H9 (cell line): ENCODE measurements at regions not wholly inside any gene's neighbourhood (a gene's known extent, or its start where the extent isn't known, plus 50 kb on each side); places are given as distances from the start of the nearest gene placed in this dataset.

Experiments
- DNase-seq: peaks from one replicate; pipeline ENCODE4 v3.0.0-alpha.2; 2017
- H2AFZ ChIP-seq: one replicate; pipeline ENCODE4 v1.6.1; 2013; ENCODE audit warnings: mild to moderate bottlenecking, low read length, control low read depth, moderate library complexity
- H2AK5ac ChIP-seq: 2 replicates; pipeline ENCODE4 v1.6.1; 2013; ENCODE audit warnings: low read length, control low read depth, mixed read lengths; ENCODE audit not compliant: insufficient read length
- H2BK120ac ChIP-seq: one replicate; pipeline ENCODE4 v1.6.1; 2013; ENCODE audit warnings: low read depth, mild to moderate bottlenecking, low read length, control low read depth, inconsistent platforms; ENCODE audit not compliant: poor library complexity, severe bottlenecking
- H2BK12ac ChIP-seq: 2 replicates; pipeline ENCODE4 v1.6.1; 2013; ENCODE audit warnings: low read length, control low read depth, mixed read lengths, low read depth; ENCODE audit not compliant: insufficient read length
- H2BK15ac ChIP-seq: 2 replicates; pipeline ENCODE4 v1.6.1; 2013; ENCODE audit warnings: low read depth, low read length, control low read depth
- H2BK20ac ChIP-seq: one replicate; pipeline ENCODE4 v1.6.1; 2013; ENCODE audit warnings: low read depth, mild to moderate bottlenecking, low read length, control low read depth, inconsistent platforms; ENCODE audit not compliant: poor library complexity, severe bottlenecking
- H2BK5ac ChIP-seq: 2 replicates; pipeline ENCODE4 v1.6.1; 2013; ENCODE audit warnings: low read length, control low read depth, mixed read lengths; ENCODE audit not compliant: insufficient read length
- H3K14ac ChIP-seq: 2 replicates; pipeline ENCODE4 v1.6.1; 2013; ENCODE audit warnings: low read length, control low read depth; ENCODE audit not compliant: insufficient read depth
- H3K18ac ChIP-seq: 2 replicates; pipeline ENCODE4 v1.6.1; 2013; ENCODE audit warnings: low read depth, mild to moderate bottlenecking, mixed read lengths, low read length, control low read depth; ENCODE audit not compliant: insufficient read length
- H3K23ac ChIP-seq: 2 replicates; pipeline ENCODE4 v1.6.1; 2013; ENCODE audit warnings: low read length, control low read depth, mixed read lengths, low read depth; ENCODE audit not compliant: insufficient read length
- H3K23me2 ChIP-seq: 2 replicates; pipeline ENCODE4 v1.6.1; 2013; ENCODE audit warnings: low read depth, mild to moderate bottlenecking, mixed read lengths, low read length, control low read depth; ENCODE audit not compliant: insufficient read length, poor library complexity, severe bottlenecking
- H3K27ac ChIP-seq: 2 replicates; pipeline ENCODE4 v1.5.1; 2013; ENCODE audit warnings: low read length, control low read depth, mixed read lengths, low read depth; ENCODE audit not compliant: insufficient read length
- H3K27me3 ChIP-seq: 2 replicates; pipeline ENCODE4 v1.6.1; 2013; ENCODE audit warnings: low read length, control low read depth, inconsistent platforms; ENCODE audit not compliant: insufficient read depth
- H3K4ac ChIP-seq: 2 replicates; pipeline ENCODE4 v1.6.1; 2013; ENCODE audit warnings: low read depth, mild to moderate bottlenecking, control low read depth, inconsistent platforms, low read length, moderate library complexity
- H3K4me1 ChIP-seq: 2 replicates; pipeline ENCODE4 v1.6.1; 2013; ENCODE audit warnings: low read length, control low read depth, inconsistent platforms; ENCODE audit not compliant: insufficient read depth
- H3K4me2 ChIP-seq: 2 replicates; pipeline ENCODE4 v1.6.1; 2013; ENCODE audit warnings: low read length, control low read depth, mixed read lengths; ENCODE audit not compliant: insufficient read length, insufficient read depth
- H3K56ac ChIP-seq: 2 replicates; pipeline ENCODE4 v1.6.1; 2013; ENCODE audit warnings: low read depth, mild to moderate bottlenecking, mixed read lengths, low read length, control low read depth; ENCODE audit not compliant: insufficient read length
- H3K79me1 ChIP-seq: 2 replicates; pipeline ENCODE4 v1.6.1; 2013; ENCODE audit warnings: low read depth, mild to moderate bottlenecking, moderate library complexity, low read length, control low read depth, inconsistent platforms; ENCODE audit not compliant: insufficient read depth, poor library complexity, severe bottlenecking
- H3K79me2 ChIP-seq: 2 replicates; pipeline ENCODE4 v1.6.1; 2013; ENCODE audit warnings: low read length, control low read depth, inconsistent platforms; ENCODE audit not compliant: insufficient read depth
- H3K9ac ChIP-seq: 2 replicates; pipeline ENCODE4 v1.6.1; 2013; ENCODE audit warnings: low read length, control low read depth, mixed read lengths; ENCODE audit not compliant: insufficient read length; ENCODE audit errors: extremely low read depth
- H3K9me3 ChIP-seq: one replicate; pipeline ENCODE4 v1.6.1; 2013; ENCODE audit warnings: low read depth, low read length, inconsistent platforms; ENCODE audit not compliant: control insufficient read depth
- H3T11ph ChIP-seq: one replicate; pipeline ENCODE4 v1.6.1; 2013; ENCODE audit warnings: mild to moderate bottlenecking, low read length, control low read depth, inconsistent platforms
- H4K20me1 ChIP-seq: one replicate; pipeline ENCODE4 v1.6.1; 2013; ENCODE audit not compliant: control insufficient read depth, insufficient read length, insufficient read depth
- H4K5ac ChIP-seq: 2 replicates; pipeline ENCODE4 v1.6.1; 2013; ENCODE audit warnings: low read depth, mild to moderate bottlenecking, mixed read lengths, low read length, control low read depth; ENCODE audit not compliant: insufficient read length
- H4K8ac ChIP-seq: replicated peaks from 2 replicates; pipeline ENCODE4 v1.6.1; 2013; ENCODE audit warnings: low read length, control low read depth, mixed read lengths, low read depth; ENCODE audit not compliant: insufficient read length
- H4K91ac ChIP-seq: 2 replicates; pipeline ENCODE4 v1.6.1; 2013; ENCODE audit warnings: low read depth, mild to moderate bottlenecking, moderate library complexity, mixed read lengths, low read length, control low read depth; ENCODE audit not compliant: insufficient read length
- H3K27ac Mint-ChIP-seq, 3 experiments: 2 replicates in 2 of 3; 3 replicates in 1 of 3; pipeline ENCODE4 v1.8.0; 2020 to 2021; ENCODE audit warnings: mixed read lengths in 3 of 3, mild to moderate bottlenecking in 1 of 3, moderate library complexity in 1 of 3
- H3K27me3 Mint-ChIP-seq: 2 replicates; pipeline ENCODE4 v1.8.0; 2021; ENCODE audit warnings: low read depth, mild to moderate bottlenecking, moderate library complexity, mixed read lengths
- H3K36me3 Mint-ChIP-seq, 3 experiments: 2 replicates in 2 of 3; 3 replicates in 1 of 3; pipeline ENCODE4 v1.8.0; 2020 to 2021; ENCODE audit warnings: low read depth in 3 of 3, mixed read lengths in 3 of 3; ENCODE audit not compliant: insufficient read depth in 1 of 3
- H3K4me1 Mint-ChIP-seq, 2 experiments: 2 replicates each; pipeline ENCODE4 v1.8.0; 2020; ENCODE audit warnings: mixed read lengths in 2 of 2
- H3K4me3 Mint-ChIP-seq, 2 experiments: 2 replicates in 1 of 2; 3 replicates in 1 of 2; pipeline ENCODE4 v1.8.0; 2020 to 2021; ENCODE audit warnings: mild to moderate bottlenecking in 2 of 2, mixed read lengths in 2 of 2, moderate library complexity in 1 of 2
- H3K9me3 Mint-ChIP-seq, 2 experiments: 2 replicates in 1 of 2; 3 replicates in 1 of 2; pipeline ENCODE4 v1.8.0; 2020; ENCODE audit warnings: mild to moderate bottlenecking in 2 of 2, mixed read lengths in 2 of 2, moderate library complexity in 1 of 2
- WGBS: extraction: QIAGEN DNeasy Blood & Tissue Kit; methylation state at CpG from one replicate; pipeline ENCODE4 v1.1.7; 2013; ENCODE audit warnings: missing lambda C conversion rate, low lambda C conversion rate, mixed read lengths; ENCODE audit not compliant: insufficient read length; ENCODE audit errors: extremely low coverage; 5-methylcytosine and 5-hydroxymethylcytosine counted together
- TF ChIP-seq, protein P1 (sequence below): fragments of 200-600 bp; sonication (generic); conservative IDR thresholded peaks from 3 replicates; pipeline ENCODE4 v1.8.0; 2021; ENCODE audit warnings: antibody characterized with exemption, mild to moderate bottlenecking

DNA sequence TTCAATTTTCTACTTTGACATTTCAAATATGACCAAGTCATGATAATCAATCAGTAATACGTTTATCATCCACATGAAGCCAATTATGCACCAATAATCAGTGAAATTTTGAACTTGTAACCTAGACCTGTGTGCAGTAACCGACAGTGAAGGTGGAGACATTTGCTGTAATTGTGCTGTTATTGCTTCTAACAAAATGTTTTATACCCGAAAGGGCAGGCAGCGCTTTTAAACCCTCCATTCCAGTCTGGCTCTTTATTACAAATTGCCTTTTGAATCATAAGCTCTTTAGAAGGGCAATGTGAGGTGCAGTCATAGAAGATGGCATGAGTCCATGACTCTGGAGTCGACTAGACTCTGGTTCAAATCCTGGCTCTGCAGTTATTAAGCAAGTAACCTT is 135.7 kb downstream of the GXYLT1 start:
- Mint-ChIP-seq H3K27me3 (no peaks in the 10 kb centered on the region), H3K9me3 (no peaks in the 10 kb centered on the region), H3K36me3 (no peaks in the 10 kb centered on the region), H3K4me3 (no peak overlapping the region), H3K27ac (no peak overlapping the region), H3K4me1 (peaks cover 6 to 7% of the 10 kb centered on the region in 2 experiments)
- H2AK5ac ChIP-seq, result no peak overlapping the region
- H3K18ac ChIP-seq, result no peak overlapping the region
- H3K4me2 ChIP-seq, result no peak overlapping the region
- H3T11ph ChIP-seq, result no peak overlapping the region
- no peak for DNase-seq
- no peak overlapping the region for H2AFZ ChIP-seq
- no peak overlapping the region for H4K5ac ChIP-seq
- H4K20me1 ChIP-seq, result no peaks in the 10 kb centered on the region
- H3K14ac ChIP-seq, result no peak overlapping the region
- no peak overlapping the region for H4K91ac ChIP-seq
- no peak overlapping the region for H4K8ac ChIP-seq
- H2BK5ac ChIP-seq, result no peak overlapping the region
- no peaks in the 10 kb centered on the region for H3K4me1 ChIP-seq
- no peak overlapping the region for H2BK20ac ChIP-seq
- H3K79me1 ChIP-seq, result no peaks in the 10 kb centered on the region
- H2BK120ac ChIP-seq, result no peak overlapping the region
- no peaks in the 10 kb centered on the region for H3K27me3 ChIP-seq
- H3K4ac ChIP-seq, result no peak overlapping the region
- no peak overlapping the region for H2BK15ac ChIP-seq
- WGBS, result no CpG with 5 or more reads among the region's 5 CpGs
- H2BK12ac ChIP-seq, result no peak overlapping the region
- no peak overlapping the region for H3K23ac ChIP-seq
- no peak overlapping the region for H3K9ac ChIP-seq
- H3K79me2 ChIP-seq, result no peaks in the 10 kb centered on the region
- H3K56ac ChIP-seq, result no peak overlapping the region
- H3K9me3 ChIP-seq, result no peaks in the 10 kb centered on the region
- no peak overlapping the region for H3K27ac ChIP-seq
- no peaks in the 10 kb centered on the region for H3K23me2 ChIP-seq
- TF ChIP-seq, protein P1, sequence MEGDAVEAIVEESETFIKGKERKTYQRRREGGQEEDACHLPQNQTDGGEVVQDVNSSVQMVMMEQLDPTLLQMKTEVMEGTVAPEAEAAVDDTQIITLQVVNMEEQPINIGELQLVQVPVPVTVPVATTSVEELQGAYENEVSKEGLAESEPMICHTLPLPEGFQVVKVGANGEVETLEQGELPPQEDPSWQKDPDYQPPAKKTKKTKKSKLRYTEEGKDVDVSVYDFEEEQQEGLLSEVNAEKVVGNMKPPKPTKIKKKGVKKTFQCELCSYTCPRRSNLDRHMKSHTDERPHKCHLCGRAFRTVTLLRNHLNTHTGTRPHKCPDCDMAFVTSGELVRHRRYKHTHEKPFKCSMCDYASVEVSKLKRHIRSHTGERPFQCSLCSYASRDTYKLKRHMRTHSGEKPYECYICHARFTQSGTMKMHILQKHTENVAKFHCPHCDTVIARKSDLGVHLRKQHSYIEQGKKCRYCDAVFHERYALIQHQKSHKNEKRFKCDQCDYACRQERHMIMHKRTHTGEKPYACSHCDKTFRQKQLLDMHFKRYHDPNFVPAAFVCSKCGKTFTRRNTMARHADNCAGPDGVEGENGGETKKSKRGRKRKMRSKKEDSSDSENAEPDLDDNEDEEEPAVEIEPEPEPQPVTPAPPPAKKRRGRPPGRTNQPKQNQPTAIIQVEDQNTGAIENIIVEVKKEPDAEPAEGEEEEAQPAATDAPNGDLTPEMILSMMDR, result no peak
